ENCODE measurements at regions not wholly inside any gene's neighbourhood (a gene's known extent, or its start where the extent isn't known, plus 50 kb on each side); places are given as distances from the start of the nearest gene placed in this dataset.

- TF ChIP-seq, protein P1, sequence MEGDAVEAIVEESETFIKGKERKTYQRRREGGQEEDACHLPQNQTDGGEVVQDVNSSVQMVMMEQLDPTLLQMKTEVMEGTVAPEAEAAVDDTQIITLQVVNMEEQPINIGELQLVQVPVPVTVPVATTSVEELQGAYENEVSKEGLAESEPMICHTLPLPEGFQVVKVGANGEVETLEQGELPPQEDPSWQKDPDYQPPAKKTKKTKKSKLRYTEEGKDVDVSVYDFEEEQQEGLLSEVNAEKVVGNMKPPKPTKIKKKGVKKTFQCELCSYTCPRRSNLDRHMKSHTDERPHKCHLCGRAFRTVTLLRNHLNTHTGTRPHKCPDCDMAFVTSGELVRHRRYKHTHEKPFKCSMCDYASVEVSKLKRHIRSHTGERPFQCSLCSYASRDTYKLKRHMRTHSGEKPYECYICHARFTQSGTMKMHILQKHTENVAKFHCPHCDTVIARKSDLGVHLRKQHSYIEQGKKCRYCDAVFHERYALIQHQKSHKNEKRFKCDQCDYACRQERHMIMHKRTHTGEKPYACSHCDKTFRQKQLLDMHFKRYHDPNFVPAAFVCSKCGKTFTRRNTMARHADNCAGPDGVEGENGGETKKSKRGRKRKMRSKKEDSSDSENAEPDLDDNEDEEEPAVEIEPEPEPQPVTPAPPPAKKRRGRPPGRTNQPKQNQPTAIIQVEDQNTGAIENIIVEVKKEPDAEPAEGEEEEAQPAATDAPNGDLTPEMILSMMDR (conservative IDR thresholded peaks at IDR 0.05 in 1 of 2, IDR thresholded peaks at IDR 0.05 in 1 of 2; ENCODE audit: low read depth in 1 of 2, low read length in 2 of 2) = no peak
- no peak for TF ChIP-seq EZH2 (IDR thresholded peaks at IDR 0.05; ENCODE audit: low read length, missing control alignments)
Measured at GRCh38 chr3:162960269-162960668, 1463.7 kb downstream of the OTOL1 start.
